HFFc6 (cell line): ENCODE measurements at regions not wholly inside any gene's neighbourhood (a gene's known extent, or its start where the extent isn't known, plus 50 kb on each side); places are given as distances from the start of the nearest gene placed in this dataset.

Source experiments
- DNase-seq: peaks from one replicate; pipeline ENCODE4 v3.0.0-alpha.2; 2018
- H3K27ac Mint-ChIP-seq: 2 replicates; pipeline ENCODE4 v1.8.0; 2020; ENCODE audit warnings: mild to moderate bottlenecking, mixed read lengths
- H3K27me3 Mint-ChIP-seq: 2 replicates; pipeline ENCODE4 v1.8.0; 2021; ENCODE audit warnings: mild to moderate bottlenecking, moderate library complexity, mixed read lengths; ENCODE audit not compliant: insufficient read depth
- H3K36me3 Mint-ChIP-seq: 2 replicates; pipeline ENCODE4 v1.8.0; 2021; ENCODE audit warnings: low read depth, mixed read lengths
- H3K4me1 Mint-ChIP-seq: 2 replicates; pipeline ENCODE4 v1.8.0; 2020; ENCODE audit warnings: low read depth, mixed read lengths
- H3K4me3 Mint-ChIP-seq: 2 replicates; pipeline ENCODE4 v1.8.0; 2020; ENCODE audit warnings: mild to moderate bottlenecking, moderate library complexity, mixed read lengths
- H3K9me3 Mint-ChIP-seq: 2 replicates; pipeline ENCODE4 v1.8.0; 2020; ENCODE audit warnings: mild to moderate bottlenecking, mixed read lengths
- CTCF ChIP-seq: fragments of 200-600 bp; sonication (generic); IDR thresholded peaks from 2 replicates; pipeline ENCODE4 v1.5.0; 2021; ENCODE audit warnings: antibody characterized with exemption, mild to moderate bottlenecking

GRCh38 chr5:51002368-51002767 lies 335.9 kb downstream of the PARP8 start:
- Mint-ChIP-seq H3K9me3 (peaks cover 5% of the 10 kb centered on the region), H3K27ac (no peak overlapping the region), H3K4me3 (no peak overlapping the region), H3K27me3 (no peaks in the 10 kb centered on the region; the same call in 1 of the 2 replicates), H3K36me3 (no peaks in the 10 kb centered on the region), H3K4me1 (no peaks in the 10 kb centered on the region)
- no peak for DNase-seq
- TF ChIP-seq CTCF = no peak

- Mint-ChIP-seq H3K9me3 (peaks cover 5% of the 10 kb centered on the region; the same call in 1 of the 2 replicates), H3K4me1 (no peaks in the 10 kb centered on the region), H3K27ac (no peak overlapping the region)
Measured at GRCh38 chr5:51013036-51013435, 346.6 kb downstream of the PARP8 start.

GRCh38 chr5:51018423-51018822 lies 352.0 kb downstream of the PARP8 start:
- no peak for TF ChIP-seq CTCF
- Mint-ChIP-seq H3K27ac (no peak overlapping the region), H3K4me1 (no peaks in the 10 kb centered on the region), H3K9me3 (peaks cover 8% of the 10 kb centered on the region), H3K4me3 (no peak overlapping the region), H3K36me3 (no peaks in the 10 kb centered on the region), H3K27me3 (no peaks in the 10 kb centered on the region)
- no peak for DNase-seq

More at GRCh38 chr5:51013036-51013435, 346.6 kb downstream of the PARP8 start:
- Mint-ChIP-seq H3K4me3 (no peak overlapping the region), H3K36me3 (no peaks in the 10 kb centered on the region), H3K27me3 (no peaks in the 10 kb centered on the region)
- no peak for DNase-seq
- TF ChIP-seq CTCF = no peak

GRCh38 chr5:51024263-51024662 lies 357.8 kb downstream of the PARP8 start:
- H3K27me3 Mint-ChIP-seq = no peaks in the 10 kb centered on the region; the same call in 1 of the 2 replicates
- no peak overlapping the region for H3K4me3 Mint-ChIP-seq
- no peak overlapping the region for H3K27ac Mint-ChIP-seq
- no peak for DNase-seq
- no peak for TF ChIP-seq CTCF
- H3K36me3 Mint-ChIP-seq = peaks cover 9% of the 10 kb centered on the region
- H3K9me3 Mint-ChIP-seq = peaks cover 32% of the 10 kb centered on the region
- no peaks in the 10 kb centered on the region for H3K4me1 Mint-ChIP-seq

- H3K4me3 Mint-ChIP-seq = no peak overlapping the region
- H3K4me1 Mint-ChIP-seq = no peaks in the 10 kb centered on the region
- H3K27ac Mint-ChIP-seq = no peak overlapping the region
- peaks cover 1% of the 10 kb centered on the region; the same call in 1 of the 2 replicates for H3K27me3 Mint-ChIP-seq
- no peak for DNase-seq
- H3K36me3 Mint-ChIP-seq = peaks cover 9% of the 10 kb centered on the region
- no peak for TF ChIP-seq CTCF
- peaks cover 44% of the 10 kb centered on the region for H3K9me3 Mint-ChIP-seq
Measured at GRCh38 chr5:51027271-51027670, 356.0 kb upstream of the ISL1 start.

- no peak overlapping the region for H3K4me3 Mint-ChIP-seq
- H3K4me1 Mint-ChIP-seq = no peaks in the 10 kb centered on the region
- H3K27ac Mint-ChIP-seq = no peak overlapping the region
- H3K36me3 Mint-ChIP-seq = peaks cover 9% of the 10 kb centered on the region
- peaks cover 41% of the 10 kb centered on the region for H3K9me3 Mint-ChIP-seq
- TF ChIP-seq CTCF = no peak
- no peak for DNase-seq
- H3K27me3 Mint-ChIP-seq = peaks cover 1% of the 10 kb centered on the region; the same call in 1 of the 2 replicates
Measured at GRCh38 chr5:51028394-51028793, 354.9 kb upstream of the ISL1 start.
